ENCODE measurements at regions not wholly inside any gene's neighbourhood (a gene's known extent, or its start where the extent isn't known, plus 50 kb on each side); places are given as distances from the start of the nearest gene placed in this dataset.
"Not testable (repeated sequence)": the region's sequence is repeated elsewhere in the genome, so short reads cannot be mapped to it uniquely, and the experiment has no call there.

GRCh38 chr1:38153778-38154470 is 107.3 kb upstream of the POU3F1 start:
- DNase-seq: no peak

DNA sequence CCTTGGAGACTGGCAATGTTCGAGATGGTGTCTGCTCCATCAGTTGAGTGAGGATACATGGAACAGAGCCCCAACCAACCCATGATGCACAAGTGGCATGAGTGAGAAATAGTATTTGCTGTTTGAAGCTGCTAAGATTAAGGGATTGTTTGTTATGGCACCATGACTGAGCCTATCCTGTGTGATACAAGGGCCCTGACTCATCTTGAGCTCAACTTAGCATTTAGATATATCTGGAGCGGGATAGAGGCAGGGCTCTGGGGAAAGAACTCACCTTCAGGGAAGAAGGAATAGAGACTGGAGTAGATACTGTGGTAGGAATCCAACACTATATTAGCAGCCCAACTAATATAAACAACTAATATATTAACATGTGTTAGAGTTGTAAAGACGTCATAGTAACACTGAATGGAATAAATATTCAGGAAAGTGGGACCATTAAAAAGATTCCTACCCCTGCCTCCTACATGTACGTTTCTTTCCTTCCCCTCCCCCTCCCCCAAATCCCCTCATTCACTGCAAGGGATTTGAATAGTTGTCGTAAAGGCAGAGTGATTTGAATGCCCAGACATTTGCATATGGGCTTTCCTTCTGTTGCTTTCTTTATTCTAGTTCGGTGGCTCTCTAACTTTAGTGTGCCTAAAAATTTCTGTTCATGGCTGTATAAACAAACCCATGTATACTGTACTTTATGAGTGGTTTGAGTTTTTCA is 106.6 kb upstream of the POU3F1 start:
- DNase-seq: no peak

- no peak for DNase-seq
Observed at GRCh38 chr1:38152351-38153065, 105.9 kb upstream of the POU3F1 start.

- no peak for DNase-seq
Observed at GRCh38 chr1:38151399-38151798, 104.8 kb upstream of the POU3F1 start.

GRCh38 chr1:38146079-38146478 is 99.5 kb upstream of the POU3F1 start:
- DNase-seq: not testable (repeated sequence)

DNA sequence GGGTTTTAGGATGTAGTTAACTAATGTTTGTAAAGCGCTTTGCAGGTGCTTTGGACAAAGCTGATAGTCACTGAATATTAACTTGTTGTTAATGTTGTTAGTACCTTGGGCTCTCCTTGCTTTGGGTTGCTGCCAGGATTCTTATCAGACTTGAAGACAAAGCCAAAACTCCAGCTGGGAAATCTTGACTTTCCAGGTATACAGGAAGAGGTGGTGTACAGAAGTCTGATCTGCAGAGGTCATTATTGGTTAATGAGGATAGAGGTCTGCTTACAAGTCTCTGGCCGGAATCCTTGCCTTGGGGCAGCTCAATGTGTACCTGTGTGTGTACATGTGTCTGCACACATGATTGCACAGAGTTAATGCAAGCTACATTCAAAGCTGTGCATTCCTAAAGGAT is 96.0 kb upstream of the POU3F1 start:
- DNase-seq: no peak

DNA sequence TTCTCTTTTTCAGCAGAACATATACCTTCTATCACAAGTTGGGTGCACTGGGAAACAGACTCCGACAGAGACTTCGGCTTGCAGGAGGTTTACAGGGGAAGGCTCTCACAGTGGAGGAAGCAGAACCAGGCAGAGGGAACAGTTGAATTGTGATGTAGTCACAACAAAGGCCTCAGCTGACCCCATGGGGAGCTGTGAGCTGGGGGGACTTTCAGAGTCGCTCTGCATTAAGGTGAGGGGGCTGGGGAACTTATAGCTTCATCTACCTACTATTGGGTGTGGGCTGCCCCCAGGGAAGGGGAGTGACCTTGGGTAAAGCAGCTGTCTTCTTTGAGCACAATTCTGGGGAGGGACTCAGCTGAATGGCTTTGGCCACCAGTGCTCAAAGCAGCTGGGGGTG is 94.9 kb upstream of the POU3F1 start:
- no peak for DNase-seq

DNA sequence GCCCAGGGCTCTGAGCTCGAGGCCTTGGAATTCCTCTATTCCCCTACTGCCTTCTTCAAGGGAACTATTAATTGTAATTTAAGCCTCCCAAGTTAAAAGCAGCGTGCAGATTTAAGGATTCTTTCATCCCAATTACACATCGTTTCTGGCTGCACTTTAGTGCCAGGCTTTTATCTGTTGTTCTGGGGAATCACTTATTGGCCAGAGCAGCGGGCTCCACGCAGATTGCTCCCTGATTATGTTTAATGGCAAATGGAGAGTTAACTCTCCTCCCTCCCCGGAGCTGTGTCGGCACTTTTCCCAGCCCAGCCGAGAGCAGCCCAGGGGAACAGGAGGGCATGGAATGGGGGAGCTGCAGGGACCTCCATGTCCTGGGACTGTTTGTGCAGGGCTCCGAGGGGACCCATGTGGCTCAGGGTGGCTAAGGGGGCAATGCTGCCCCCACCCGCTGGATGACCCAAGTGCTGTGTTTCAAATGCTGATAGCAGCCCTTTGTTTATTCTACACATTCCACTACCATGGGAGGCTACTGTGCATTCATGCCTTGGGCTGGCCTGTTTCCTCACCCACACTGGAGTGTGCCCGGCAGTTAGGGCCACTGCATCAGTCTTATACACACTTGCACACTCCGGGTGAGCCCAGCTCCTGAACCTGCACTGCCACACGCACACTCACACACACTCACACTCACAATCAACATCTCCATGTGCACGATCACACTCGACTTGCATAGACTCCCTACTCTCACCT is 93.3 kb upstream of the POU3F1 start:
- DNase-seq: no peak

- no peak for DNase-seq
Observed at GRCh38 chr1:38138498-38139233, 92.1 kb upstream of the POU3F1 start.

DNA sequence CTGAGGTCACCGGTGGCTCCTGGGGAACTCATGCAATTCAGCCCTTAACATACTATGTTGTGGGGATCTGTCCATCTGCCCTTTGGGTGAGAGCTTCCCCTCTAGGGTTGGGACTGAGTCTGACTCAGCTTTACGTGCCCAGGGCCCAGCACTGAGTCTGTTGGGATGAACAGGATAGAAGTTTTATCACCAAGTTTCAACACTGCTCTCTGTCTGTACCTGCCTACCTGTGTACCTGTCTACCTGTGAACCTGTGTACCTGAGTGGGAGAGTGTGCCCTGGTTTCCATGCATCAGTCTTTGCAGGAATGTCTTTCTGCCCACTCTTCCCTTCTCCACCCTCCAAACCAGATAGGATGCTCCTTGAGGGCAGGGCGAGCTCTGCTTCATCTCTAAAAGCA is 90.6 kb upstream of the POU3F1 start:
- no peak for DNase-seq

DNA sequence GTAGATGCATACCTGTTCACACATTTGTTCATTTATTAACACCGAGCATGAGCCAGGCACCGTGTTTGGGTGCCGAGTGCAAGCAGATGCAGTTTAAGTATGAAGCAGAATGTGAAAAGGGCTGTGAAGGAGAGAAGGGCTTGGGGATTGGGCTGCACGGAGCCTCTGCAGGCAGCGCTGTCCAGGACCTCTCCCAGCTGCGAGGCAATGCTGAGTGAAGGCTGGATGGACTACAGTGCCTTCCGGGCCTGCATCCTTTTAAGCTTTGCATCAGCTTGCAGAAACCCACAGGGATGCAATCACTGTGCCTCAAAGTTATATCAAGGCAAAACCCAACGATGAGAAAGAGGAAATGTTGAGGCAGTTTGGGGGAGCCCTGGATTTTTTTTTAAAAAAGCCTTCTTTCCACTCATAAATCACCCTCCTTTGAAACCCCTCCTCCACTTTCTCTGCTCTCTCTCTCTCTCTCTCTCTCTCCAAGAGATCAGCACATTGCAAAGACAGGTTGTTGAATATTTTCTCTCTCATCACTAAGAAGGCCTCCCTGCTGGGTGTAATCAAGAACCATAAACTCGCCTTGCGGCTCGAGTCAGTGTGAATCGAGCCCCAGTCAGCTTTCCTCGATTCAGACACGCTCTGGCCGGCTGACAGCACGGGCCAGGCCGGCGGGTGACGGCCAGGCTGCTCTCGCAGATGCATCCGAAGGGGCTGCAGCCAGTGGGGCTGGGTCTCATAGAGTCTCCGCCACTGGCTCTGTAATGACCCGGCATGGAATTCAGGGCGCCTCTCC is 89.2 kb upstream of the POU3F1 start:
- no peak for DNase-seq

DNA sequence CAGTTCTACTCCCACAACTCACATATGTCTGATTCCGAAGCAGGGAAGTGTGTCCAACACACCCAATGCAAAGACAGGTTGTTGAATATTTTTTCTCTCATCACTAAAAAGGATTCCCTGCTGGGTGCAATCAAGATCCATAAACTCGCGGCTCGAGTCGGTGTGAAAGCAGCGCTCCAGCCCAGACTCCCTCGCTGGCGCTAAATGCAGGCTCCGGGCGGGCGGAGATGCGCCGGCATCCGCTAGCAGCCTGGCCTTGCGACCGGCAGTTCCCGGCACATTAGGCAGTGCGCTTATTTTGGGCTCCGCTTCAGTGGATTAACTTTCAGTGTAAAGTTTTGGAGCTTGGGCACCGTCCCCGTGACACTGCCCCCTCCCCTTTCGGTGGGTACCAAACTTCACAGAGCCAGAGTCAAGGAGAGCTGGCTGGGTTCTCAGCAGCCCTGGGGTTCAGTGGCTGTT is 87.7 kb upstream of the POU3F1 start:
- no peak for DNase-seq

- no peak for DNase-seq
Observed at GRCh38 chr1:38133756-38134155, 87.2 kb upstream of the POU3F1 start.

GRCh38 chr1:38133304-38133703 is 86.7 kb upstream of the POU3F1 start:
- DNase-seq: no peak

DNA sequence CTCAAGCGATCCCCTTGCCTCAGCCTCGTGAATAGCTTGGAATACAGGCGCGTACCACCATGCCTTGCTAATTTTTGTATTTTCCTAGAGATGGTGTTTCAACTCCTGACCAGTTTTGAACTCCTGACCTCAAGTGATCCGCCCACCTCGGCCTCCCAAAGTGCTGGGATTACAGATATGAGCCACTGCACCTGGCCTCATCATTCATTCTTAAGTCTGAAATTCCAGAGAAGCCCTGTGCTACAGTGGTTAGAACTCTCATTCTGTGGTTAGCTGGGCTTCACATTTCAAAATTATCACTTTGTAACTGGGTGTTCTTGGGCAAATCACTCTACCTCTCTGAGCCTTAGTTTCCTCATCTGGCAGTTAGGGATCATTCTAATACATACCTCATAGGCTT is 86.1 kb upstream of the POU3F1 start:
- no peak for DNase-seq

- no peak for DNase-seq
Observed at GRCh38 chr1:38131024-38131585, 84.5 kb upstream of the POU3F1 start.

GRCh38 chr1:38129971-38130370 is 83.4 kb upstream of the POU3F1 start:
- no peak for DNase-seq

DNA sequence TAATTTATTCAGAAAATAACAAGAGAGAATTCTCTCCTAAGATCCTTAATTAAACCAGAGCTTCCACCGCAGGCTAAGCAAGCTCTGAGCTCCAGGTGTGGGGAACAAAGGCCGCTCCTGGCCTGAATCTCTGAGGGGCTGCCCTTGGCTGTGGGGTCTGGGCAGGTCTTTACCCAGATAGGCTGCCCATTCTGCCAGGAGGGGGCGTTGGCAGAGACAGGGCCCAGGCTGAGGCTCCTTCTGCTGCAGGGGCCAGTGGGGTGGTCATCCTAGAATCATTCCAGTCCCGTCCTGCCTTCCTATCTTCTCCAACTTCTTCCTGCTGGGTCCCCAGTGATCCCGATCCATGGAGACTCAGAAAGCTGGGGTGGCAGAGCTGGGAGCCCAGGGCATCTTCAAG is 82.9 kb upstream of the POU3F1 start:
- no peak for DNase-seq

DNA sequence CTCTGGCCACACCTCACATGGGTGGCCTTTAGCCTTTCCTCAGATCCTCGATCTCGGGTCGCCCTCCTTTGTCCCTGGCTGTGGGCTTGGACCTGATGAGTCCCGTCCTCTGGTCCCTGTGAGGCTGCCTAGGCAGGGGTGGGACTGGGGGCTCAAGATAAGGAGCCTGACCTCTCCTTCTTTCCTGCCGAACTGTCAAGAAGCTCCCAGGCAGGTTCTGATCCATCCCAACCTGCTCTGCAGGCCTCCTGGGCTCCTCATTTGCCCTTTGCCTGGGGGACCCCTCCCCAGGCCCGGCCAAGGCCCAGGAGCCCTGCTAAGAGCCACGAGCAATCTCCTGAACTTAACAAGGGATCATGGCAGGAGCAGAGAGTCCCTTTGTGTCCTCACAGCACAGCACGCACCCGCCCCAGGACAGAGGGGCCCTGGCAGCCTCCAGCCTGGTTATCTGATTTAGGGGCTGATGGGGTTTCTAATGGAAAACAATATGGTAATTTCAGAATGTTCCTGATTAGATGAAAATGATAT is 82.4 kb upstream of the POU3F1 start:
- DNase-seq: no peak

- DNase-seq: no peak
Observed at GRCh38 chr1:38128511-38128910, 81.9 kb upstream of the POU3F1 start.

DNA sequence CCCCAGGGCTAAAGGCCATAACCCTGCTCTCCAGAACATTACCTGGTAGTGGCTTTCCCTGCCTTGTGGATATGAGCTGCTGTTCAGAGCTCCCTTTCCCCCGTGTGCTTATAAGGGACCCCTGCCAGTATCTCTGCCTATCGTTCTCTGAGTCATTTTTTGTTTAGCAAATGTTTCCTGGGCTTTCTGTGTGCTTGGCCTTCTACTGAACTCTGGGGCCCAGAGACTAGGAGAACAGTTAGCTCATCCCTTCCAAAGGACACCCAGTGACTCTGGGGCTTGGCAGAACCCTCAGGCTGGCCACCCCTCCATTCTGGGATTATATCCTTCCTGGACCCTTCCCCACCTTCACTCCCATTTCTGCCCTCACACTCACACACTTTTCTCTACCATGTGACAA is 80.8 kb upstream of the POU3F1 start:
- no peak for DNase-seq
